GM10248 (cell line): ENCODE measurements at regions not wholly inside any gene's neighbourhood (a gene's known extent, or its start where the extent isn't known, plus 50 kb on each side); places are given as distances from the start of the nearest gene placed in this dataset.

ENCODE experiments used
- CTCF ChIA-PET: fragments of 300-600 bp; sonication (Branson Sonifier 250); formaldehyde crosslinking; extraction: SDS; loops from one replicate; lab custom pipeline; 2021; ENCODE audit warnings: antibody characterized with exemption; lab: Yijun Ruan, JAX
- POLR2A ChIA-PET: fragments of 350-650 bp; sonication (Branson Sonifier 250); formaldehyde crosslinking; extraction: SDS; loops from one replicate; lab custom pipeline; 2020; ENCODE audit warnings: antibody characterized with exemption; lab: Yijun Ruan, JAX
- DNase-seq: peaks from one replicate; pipeline ENCODE4 v3.0.0; 2012; ENCODE audit errors: extremely low spot score
- CTCF ChIP-seq: IDR thresholded peaks from 2 replicates; pipeline ENCODE4 v1.5.1; 2012; ENCODE audit warnings: mild to moderate bottlenecking, low read depth; ENCODE audit errors: extremely low read depth, missing control alignments, control extremely low read depth

DNA sequence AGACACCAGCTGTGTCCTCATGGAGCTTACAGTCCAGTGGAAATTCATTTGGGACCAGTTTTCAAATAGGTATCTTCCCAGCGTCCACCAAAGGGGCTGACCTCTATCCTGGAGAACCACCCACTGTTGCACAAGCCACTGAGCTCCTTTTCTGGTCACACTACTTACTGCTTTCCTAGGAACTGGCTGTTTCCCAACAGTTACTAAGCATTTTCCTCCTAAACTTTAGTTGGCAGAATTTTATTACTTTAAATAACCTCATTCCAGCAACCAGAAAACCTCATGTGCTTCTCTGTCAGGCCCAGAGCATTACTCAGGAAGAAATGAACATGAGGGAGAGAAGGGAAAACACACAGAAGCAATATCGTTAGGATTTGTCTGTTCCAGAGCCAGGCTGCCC, 183.1 kb downstream of the GPAM start:
- ChIA-PET CTCF (interaction anchor here (1.4 kb wide), 1 partner anchor 17 kb away, joined by 3 read pairs; no protein-coding TSS in a partner anchor), POLR2A (no interaction called here)
- no peak for TF ChIP-seq CTCF
- DNase-seq, result no peak

DNA sequence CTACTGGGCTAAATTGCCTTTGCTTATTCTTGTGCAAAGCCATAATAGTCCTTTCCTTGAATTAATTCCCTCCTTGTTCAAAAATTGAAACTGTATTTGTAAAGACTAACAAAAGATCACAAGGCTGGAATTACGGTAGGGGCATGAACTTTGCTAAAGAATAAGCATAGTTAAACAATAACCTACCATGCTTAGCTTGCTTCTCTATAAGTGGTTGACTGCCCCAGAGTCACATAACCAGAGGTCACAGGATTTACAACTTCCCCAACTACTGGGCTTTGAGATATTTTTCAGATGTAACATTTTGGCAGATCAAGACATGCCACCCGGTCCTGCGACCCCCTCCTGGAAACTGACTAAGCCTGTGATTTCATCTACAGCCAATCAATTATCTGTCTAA, 181.4 kb downstream of the GPAM start:
- no peak for TF ChIP-seq CTCF
- DNase-seq, result no peak
- ChIA-PET CTCF (interaction anchor here (1.3 kb wide), 1 partner anchor 15 kb away, joined by 5 read pairs; no protein-coding TSS in a partner anchor), POLR2A (no interaction called here)

GRCh38 chr10:112004075-112004474, 179.5 kb downstream of the GPAM start:
- CTCF ChIA-PET, result no interaction called here
- no peak for DNase-seq
- POLR2A ChIA-PET, result interaction anchor here (0.6 kb wide), 1 partner anchor 131 kb away, joined by 5 read pairs; no protein-coding TSS in a partner anchor
- no peak for TF ChIP-seq CTCF

DNA sequence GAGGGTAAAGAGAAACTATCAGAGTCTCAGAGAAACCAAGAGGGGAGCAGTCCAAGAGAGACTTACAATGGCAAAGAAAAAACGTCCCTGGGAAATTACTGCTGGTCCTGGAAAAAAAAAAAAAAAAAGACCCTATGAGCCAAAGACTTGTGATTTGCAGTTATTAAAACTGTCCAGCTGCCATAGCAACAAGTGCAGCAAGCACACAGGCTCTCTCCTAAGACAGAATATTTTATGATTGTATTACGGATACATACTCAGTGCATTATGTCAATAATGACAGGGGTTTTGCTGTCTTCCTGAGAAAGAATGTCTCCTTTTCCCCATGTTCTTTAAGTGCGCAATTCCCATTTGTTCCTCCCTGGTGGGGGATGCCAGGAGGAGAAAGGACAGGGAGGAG, 178.5 kb downstream of the GPAM start:
- no peak for TF ChIP-seq CTCF
- CTCF ChIA-PET, result interaction anchor here (0.7 kb wide), 1 partner anchor 303 kb away, joined by 3 read pairs; no protein-coding TSS in a partner anchor

GRCh38 chr10:112006407-112006806, 177.2 kb downstream of the GPAM start:
- POLR2A ChIA-PET, result no interaction called here
- CTCF ChIA-PET, result interaction anchor here (1.2 to 2.6 kb wide), 3 partner anchors 10 to 16 kb away, joined by 3 to 5 read pairs (median 5); no protein-coding TSS in a partner anchor

More for the DNA sequence above, 178.5 kb downstream of the GPAM start:
- POLR2A ChIA-PET, result no interaction called here
- DNase-seq, result no peak

DNA sequence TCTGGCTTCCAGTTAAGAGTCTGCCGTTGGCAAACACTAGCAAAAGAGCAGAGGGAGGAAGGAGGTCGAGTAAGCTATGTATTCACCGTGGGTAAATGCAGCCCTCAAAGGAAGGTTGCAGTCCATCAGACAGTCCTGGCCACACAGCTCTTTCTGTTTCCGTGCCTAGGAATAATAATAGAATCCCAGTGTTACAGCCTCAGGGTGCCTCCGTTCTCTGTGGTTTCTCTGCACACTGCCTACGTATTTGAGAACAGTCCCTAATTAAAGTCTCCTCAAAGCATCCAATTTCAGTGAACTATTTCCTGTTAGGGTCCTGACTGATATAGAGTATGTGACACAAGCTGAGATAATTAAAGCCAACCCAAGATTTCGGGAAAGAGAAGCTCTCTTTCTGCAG, 176.7 kb downstream of the GPAM start:
- ChIA-PET POLR2A (no interaction called here), CTCF (interaction anchor here (1.2 to 2.6 kb wide), 3 partner anchors 10 to 16 kb away, joined by 3 to 5 read pairs (median 5); no protein-coding TSS in a partner anchor)
- no peak for DNase-seq
- no peak for TF ChIP-seq CTCF

More at GRCh38 chr10:112006407-112006806, 177.2 kb downstream of the GPAM start:
- DNase-seq, result no peak
- no peak for TF ChIP-seq CTCF
